GM11168 (cell line): ENCODE measurements at regions not wholly inside any gene's neighbourhood (a gene's known extent, or its start where the extent isn't known, plus 50 kb on each side); places are given as distances from the start of the nearest gene placed in this dataset.
"Not testable (repeated sequence)": the region's sequence is repeated elsewhere in the genome, so short reads cannot be mapped to it uniquely, and the experiment has no call there.

Experiments
- in situ Hi-C: fragments of 300-500 bp; cut with MboI; formaldehyde crosslinking; loops from one replicate; pipeline ENCODE4 v1.12.0; 2022; ENCODE audit warnings: low sequenced_read_pairs; ENCODE audit not compliant: unreplicated experiment

GRCh38 chr7:16369855-16370254 is 51.5 kb downstream of the CRPPA start:
- in situ Hi-C loops: no loop called here

GRCh38 chr7:16369309-16369708 is 52.0 kb downstream of the CRPPA start:
- in situ Hi-C loops: not testable (repeated sequence)

GRCh38 chr7:16368885-16369284 is 52.5 kb downstream of the CRPPA start:
- in situ Hi-C loops: no loop called here

- in situ Hi-C loops: no loop called here
Measured at GRCh38 chr7:16367115-16367514, 54.2 kb downstream of the CRPPA start.

GRCh38 chr7:16365952-16366351 is 55.4 kb downstream of the CRPPA start:
- in situ Hi-C loops: no loop called here

- in situ Hi-C loops: no loop called here
Measured at GRCh38 chr7:16365177-16365576, 56.2 kb downstream of the CRPPA start.

- in situ Hi-C loops: no loop called here
Measured at GRCh38 chr7:16359216-16359615, 62.1 kb downstream of the CRPPA start.

GRCh38 chr7:16357921-16358320 is 63.4 kb downstream of the CRPPA start:
- in situ Hi-C loops: no loop called here

GRCh38 chr7:16357474-16357873 is 63.9 kb downstream of the CRPPA start:
- in situ Hi-C loops: no loop called here

GRCh38 chr7:16356301-16356958 is 64.9 kb downstream of the CRPPA start:
- in situ Hi-C loops: no loop called here

GRCh38 chr7:16354573-16354972 is 66.8 kb downstream of the CRPPA start:
- in situ Hi-C loops: no loop called here

- in situ Hi-C loops: no loop called here
Measured at GRCh38 chr7:16353226-16353625, 68.1 kb downstream of the CRPPA start.

GRCh38 chr7:16350634-16351033 is 70.7 kb downstream of the CRPPA start:
- in situ Hi-C loops: no loop called here

GRCh38 chr7:16348251-16348650 is 73.1 kb downstream of the CRPPA start:
- in situ Hi-C loops: no loop called here

GRCh38 chr7:16347827-16348192 is 73.5 kb downstream of the CRPPA start:
- in situ Hi-C loops: no loop called here

GRCh38 chr7:16347066-16347826 is 74.1 kb downstream of the CRPPA start:
- in situ Hi-C loops: no loop called here

GRCh38 chr7:16345979-16346958 is 75.1 kb downstream of the CRPPA start:
- in situ Hi-C loops: no loop called here

- in situ Hi-C loops: no loop called here
Measured at GRCh38 chr7:16344927-16345326, 76.4 kb downstream of the CRPPA start.

- in situ Hi-C loops: no loop called here
Measured at GRCh38 chr7:16343612-16344011, 77.7 kb downstream of the CRPPA start.

- in situ Hi-C loops: no loop called here
Measured at GRCh38 chr7:16338065-16338464, 83.3 kb downstream of the CRPPA start.

GRCh38 chr7:16326106-16326505 is 95.2 kb downstream of the CRPPA start:
- in situ Hi-C loops: no loop called here
